HG03432 (cell line): ENCODE measurements at regions not wholly inside any gene's neighbourhood (a gene's known extent, or its start where the extent isn't known, plus 50 kb on each side); places are given as distances from the start of the nearest gene placed in this dataset.

Source experiments
- ATAC-seq: cut with Tn5 transposase; IDR thresholded peaks from one replicate; pipeline ENCODE4 v1.9.1; 2021; ENCODE audit warnings: mild to moderate bottlenecking, moderate library complexity; ENCODE audit not compliant: unreplicated experiment

DNA sequence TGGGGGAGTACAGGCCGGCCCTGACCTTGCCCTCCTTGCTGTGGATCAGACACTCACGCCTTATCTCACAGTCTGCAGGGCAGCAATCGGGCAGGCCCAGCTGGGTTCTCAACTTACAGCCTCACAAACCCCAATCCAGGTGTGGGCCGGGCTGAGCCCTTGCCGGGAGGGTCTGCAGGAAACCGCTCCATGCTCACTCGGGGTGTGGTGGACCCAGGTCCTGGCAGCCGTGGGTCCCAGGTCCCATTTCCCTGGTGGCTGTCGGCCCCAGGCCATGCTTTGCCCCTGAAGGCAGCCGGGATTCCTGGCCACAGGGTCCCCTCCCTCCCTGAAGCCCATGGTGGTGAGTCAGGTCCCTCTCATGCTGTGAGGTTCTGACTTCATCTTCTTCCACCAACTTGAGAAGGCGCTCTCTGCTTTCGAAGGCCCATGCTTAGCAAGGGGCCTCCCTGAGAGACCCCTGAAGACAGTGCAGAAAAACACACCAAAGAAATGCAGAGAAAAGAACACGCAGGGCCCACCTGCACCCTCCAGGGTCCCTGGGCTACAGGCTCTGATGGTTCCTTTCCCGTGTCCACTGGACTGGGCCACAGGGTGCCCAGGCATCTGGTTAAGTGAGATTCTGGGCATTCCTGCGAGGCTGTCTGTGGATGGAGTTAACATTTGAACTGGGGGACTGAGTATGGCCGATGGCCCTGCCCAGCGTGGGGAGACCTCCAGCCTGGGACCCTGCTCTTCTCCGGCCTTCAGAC, 588.2 kb downstream of the BRD1 start:
- ATAC-seq: no peak

DNA sequence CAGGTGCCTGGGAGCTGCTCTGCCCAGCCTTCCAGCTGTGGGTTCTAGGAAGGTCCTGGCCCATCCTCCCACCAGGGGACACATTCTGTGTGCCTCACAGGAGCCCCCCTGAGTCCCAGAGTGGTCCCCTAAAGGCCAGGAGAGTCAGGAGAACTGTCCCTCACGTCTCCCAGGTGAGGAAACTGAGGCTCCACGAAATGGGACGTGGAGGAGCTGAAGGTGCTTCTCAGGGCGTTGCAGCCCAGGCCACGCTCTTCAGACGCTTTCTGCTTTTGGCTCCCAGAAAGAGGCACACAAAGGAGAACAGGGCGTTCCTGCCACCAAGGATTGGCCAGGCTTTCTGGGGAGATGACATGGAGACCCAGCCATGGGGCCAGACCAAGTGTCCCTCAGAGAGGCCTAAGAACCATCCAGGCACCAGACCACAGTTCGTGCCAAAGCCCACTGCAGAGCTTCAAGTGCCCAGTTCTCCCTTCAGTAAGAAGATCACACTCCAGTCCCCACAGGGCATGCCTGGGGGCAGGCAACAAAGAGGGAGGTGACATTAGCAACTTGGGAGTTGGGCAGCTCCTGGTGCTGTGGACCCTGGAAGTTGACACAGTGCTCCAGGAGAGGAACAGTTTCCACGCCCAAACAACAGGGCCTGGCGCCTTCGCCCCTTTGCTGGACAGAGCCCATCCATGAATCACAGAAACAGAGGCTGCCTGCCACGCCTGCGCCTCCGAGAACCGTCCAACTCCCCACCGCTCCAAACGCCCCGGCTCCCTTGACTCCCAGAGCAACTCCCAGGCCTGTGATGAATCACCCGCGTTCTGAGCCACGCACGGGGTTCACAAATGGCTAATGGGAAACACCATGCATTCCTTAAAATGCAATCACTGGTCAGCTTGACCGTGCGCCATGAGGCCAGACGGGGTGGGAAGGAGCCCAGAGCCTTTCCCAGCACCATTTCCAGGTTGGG, 589.2 kb downstream of the BRD1 start:
- ATAC-seq: no peak

DNA sequence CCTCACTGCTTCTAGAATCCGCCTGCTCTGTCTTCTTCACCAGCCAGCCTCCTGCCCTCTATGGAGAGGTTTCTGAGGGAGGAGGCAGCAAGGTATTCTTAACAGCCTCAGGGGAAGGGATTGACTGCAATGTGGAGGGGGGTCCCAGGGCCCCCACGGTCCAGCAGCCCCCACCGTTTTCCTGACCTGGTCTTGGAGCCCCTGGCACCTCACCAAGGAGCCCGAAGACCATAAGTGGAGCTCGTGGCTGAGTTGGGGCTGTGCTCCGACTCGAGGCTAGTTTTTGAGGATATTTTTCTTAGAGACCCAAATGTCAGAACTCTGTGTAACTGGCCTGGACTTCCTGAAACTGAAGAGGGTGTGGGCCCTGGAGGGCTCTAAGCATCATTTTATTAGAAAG, 590.0 kb downstream of the BRD1 start:
- no peak for ATAC-seq

DNA sequence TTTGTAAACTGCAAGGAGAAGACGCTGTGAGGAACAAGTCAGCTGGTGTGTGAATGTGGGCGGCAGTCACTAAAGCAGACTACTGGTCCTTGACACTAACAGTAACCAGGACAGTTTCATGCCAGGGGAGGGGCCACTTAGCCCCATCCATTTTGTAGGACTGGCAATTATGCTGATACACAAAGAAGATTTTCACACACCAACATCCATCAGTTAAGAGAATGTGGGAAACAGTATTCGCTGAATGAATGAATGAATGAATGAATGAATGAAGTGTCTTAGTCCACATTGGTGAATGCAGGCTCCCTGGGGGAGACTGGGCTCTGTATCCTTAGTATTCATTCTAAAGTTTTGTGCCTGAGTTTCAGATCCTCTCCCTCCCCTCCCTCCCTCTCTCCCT, 590.4 kb downstream of the BRD1 start:
- no peak for ATAC-seq

DNA sequence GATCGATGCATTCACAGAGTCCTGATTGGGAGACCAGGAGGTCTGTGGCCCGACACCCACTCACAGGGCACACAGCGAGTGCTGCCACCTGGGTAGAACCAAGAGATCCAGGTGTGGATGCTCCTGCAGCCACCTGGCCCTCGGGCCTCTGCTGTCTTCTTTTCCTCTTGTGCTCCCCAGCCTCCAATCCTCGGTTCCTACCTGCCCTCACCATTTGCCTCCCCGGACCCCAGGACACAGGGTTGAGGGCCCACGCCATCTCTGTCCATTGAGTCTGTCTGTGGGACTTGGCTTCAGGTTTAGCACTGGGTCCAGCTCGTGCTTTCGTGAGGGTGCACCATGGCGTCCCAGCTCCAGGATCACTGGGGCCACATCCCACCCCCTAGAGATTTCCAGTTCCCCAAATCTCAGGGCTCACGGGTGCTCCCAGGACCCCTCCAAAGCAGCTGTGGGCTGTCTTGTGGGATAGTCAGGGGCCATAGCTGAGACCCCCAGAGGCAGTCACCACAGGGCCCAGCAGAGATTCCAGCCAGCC, 591.1 kb downstream of the BRD1 start:
- ATAC-seq: no peak

DNA sequence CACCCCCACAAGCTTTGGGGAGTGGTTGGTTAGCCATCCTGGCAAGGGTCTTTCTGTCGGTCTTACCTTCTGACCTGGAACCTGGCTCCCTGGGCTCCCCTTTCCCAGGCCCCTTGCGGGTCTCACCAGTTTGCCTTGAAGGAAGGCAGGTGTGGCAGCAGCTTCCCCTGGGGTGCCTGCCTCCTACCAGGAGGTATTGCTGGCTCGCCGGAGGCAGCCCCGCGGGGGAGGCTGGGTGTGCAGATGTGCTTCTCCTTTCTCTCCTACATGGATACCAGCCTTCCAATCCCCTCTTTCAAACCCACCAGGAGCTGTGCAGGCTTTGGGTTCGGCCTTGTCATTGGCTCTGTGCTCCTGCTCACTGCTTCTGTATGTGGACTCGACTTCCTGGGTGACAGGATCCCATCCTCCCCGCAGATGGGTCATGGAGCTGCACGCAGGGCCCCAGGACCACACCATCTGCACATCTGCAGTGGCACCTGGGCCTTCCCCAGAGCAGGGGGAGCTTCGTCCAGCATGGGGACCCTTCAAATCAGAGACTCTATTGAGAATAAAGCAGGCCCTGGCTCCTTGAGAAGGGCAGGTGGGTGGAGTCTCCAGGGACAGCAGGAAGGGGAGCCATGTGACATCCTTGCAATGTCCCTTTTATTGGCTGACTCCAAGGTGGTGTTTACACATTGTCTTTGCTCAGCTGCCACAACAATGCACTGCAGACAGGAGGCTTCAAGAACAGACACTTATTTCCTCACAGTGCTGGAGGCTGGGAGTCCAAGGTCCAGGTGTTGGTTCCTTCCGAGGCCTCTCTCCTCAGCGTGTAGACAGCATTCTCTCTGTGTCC, 592.0 kb downstream of the BRD1 start:
- no peak for ATAC-seq

DNA sequence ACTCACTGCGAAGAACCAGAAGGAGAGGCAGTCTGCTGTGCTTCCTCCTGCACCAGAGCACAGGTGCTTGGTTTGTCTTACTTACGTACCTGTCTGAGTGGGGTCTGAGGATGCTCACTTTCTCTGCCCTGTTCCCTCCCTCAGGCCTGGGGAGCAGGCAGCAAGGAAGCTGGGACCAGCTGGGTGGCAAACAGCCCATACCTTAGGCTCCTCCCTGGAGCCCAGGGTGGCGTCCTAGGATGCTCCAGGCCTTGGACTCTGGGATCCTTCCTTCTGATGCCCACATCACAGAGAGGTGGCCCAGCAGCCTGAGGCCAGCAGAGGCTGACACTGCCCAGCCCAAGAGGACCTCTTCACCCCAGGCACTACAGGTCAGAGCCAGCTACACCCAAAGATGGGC, 593.2 kb downstream of the BRD1 start:
- no peak for ATAC-seq

DNA sequence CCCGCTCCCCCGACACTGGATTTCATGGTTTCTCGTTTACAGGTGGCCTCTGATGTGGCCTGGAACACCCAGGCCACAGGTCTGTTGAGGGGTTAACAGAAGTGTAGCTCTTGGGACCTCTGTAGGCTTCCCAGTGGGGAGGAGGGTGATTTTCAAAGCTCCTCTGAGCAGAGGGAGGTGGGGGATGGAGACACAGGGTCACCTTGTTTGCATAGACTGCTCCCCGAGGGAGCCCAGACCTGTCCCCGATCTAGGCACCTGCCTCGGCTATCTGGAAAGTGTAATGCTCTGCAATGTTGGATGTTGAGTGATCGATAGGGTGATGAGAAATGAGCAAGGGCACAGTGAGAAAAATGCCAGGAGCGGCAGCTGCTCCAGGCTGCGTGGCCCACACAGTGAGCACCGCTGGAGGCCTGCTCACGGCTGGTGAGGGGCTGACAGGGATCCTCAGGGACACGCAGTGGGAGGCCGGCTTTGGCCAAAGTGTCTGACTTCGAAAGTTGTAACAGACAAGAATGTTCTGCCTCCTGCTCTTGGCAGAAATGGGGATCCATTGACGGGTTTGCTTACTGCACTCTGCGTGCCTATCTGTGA, 594.1 kb downstream of the BRD1 start:
- no peak for ATAC-seq

DNA sequence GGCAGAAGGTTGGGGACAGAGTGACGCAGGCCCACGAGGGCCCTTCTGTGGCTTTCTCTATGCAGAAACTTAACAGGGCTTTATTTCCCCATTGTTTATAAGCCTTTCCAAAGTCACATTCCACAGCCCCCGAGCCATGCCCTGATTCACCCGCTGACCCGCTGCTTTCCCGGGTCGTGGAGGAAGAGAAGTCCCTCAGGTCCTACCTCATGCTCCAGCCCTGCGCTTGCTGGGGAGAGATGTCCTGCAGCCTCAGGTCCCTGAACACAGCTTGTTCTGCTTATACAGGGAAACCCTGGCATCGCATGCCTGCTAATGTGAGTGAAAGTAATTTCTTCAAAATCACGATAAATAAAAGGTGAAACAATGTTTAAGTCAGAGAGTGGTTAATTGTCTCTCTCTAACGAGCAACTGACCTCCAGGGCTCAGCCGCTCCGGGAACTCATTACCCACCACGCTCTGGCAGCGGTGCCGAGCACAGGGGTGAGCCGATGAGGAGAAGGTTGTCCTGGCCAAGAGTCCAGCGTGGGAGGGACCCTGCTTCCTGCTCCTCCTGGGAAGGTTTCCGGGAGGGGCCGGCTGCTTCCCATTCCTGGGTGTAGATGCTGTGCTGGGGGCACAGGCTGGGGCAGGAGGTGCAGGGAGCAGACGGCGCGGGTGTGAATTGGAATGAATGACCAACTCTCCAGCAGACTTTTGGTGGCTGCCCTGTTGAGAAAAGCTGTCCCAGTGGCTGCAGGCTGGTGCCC, 595.2 kb downstream of the BRD1 start:
- ATAC-seq: no peak

DNA sequence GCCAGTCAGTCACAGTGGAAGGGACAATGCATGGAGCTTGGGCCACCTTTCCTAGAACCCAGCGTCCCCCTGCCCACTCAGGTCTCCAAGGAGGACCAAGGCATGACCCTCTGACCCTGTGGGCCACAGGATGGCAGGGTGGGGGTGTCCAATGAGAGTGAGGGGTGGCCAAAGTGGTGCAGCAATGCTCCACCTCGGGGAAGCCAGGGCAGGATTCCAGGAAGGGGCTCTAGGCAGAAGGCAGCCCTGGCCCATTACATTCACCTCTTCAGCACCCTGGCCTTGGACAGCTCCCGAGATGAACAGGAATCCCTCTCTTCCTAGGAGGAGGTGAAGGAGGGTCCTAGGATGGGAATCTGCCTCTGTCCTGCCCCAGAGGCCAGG, 597.5 kb downstream of the BRD1 start:
- no peak for ATAC-seq

DNA sequence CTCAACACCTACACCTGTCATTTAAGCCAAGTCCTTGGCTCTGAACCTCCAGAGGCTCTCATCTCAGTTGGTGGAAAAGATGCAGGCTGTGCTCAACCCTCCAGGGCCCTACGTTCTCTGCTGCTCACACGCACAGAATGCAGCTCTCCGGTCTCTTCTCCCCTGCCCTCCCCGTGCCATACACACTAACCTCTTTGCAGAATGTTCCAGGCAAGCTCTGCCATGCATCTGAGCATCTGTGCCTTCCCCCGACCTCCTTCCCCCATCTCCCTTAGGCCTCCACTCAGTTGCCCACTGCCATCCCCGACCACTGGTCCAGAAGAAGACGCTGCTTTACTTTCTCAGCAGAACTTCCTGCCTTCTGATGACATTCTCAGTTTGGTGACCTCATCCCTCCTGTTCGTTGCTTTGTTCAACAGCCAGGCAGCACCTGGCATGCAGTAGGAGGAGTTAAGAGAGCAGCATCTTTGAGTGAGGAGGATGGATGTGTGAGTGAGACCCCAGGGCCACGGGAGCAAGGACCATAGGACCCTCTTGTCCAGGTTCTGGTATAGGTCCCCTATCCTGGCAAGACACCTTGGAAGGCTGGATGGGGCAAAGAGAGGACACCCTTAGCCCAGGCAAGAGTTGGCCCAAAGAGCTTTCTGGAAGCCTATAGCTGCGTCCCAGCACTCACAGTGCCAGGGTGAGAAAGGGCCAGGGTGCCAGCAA, 598.0 kb downstream of the BRD1 start:
- no peak for ATAC-seq

DNA sequence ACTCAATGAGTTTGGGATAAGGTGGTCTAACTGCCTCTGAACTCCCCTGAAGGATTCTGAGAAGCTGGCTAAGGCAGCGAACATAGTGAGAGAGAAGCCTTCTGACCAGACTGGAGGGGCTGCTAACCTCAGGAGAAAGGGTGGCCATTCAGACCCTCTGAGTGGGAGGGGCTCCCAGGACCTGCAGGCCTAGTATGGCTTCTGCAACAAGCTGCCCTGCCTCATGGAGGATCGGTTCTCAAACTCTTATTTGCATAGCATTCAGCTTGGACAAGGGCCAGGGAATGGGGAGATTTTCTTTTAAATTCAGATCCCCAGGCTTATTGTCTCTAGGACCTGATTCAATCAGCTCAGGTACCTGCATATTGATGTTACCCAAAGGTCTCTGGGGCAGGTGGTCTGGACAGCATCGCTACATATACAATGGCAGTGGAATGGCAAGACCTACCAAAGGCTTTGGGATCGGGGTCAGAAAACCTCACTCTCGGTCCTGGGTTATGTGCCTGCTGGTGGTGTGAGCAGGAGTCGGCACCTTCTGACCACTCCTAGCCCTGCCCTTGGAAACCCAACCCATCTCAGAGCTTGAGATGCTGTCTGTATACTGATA, 599.1 kb downstream of the BRD1 start:
- ATAC-seq: no peak

DNA sequence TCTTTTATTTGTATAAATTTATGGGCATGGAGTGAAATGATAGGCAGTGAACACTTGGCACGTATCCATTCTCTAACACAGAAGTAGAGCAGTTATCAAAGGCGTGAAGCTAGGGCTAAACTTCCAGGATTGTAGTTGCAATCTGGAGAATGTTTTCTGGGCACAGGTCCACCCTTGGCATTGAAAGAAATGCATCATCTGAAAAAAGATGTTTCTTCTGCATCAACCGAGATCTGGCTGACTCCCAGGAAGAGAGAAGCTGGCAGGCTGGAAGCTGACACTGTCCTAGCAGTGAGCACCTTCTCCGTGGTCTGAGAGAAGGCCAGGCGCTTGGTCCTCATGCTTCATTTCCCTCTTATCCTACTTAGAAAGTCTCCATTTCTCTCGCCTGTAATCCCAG, 600.0 kb downstream of the BRD1 start:
- ATAC-seq: no peak

DNA sequence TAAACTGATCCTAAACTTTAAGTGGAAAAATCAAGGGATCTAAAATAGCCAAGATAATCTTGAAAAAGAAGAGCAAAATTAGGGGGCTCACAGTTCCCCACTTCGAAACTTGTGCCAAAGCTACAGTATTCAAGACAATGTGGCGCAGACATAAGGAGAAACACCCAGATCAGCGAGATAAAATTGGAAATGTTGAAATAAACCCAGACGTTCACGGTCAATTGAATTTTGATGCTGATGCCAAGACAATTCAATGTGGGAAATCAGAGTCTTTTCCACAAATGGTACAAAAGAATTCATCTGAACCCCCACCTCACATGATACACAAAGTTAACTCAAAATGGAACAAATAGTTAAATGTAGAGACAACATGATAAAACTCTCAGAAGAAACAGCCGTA, 601.6 kb downstream of the BRD1 start:
- no peak for ATAC-seq

DNA sequence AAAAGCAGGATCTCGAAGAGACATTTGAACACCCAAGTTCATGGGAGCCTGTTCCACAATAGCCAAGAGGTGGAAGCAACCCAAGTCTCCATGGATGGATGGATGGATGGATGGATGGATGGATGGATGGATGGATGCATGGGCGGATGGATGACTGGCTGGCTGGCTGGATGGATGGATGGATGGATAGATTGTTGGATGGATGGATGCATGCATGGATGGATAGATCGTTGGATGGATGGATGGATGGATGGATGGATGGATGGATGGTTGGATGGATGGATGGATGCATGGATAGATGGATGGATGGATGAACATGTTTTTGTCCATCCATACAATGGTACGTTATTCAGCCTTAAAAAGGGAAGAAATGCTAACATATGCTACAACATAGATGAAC, 603.4 kb downstream of the BRD1 start:
- ATAC-seq: no peak

DNA sequence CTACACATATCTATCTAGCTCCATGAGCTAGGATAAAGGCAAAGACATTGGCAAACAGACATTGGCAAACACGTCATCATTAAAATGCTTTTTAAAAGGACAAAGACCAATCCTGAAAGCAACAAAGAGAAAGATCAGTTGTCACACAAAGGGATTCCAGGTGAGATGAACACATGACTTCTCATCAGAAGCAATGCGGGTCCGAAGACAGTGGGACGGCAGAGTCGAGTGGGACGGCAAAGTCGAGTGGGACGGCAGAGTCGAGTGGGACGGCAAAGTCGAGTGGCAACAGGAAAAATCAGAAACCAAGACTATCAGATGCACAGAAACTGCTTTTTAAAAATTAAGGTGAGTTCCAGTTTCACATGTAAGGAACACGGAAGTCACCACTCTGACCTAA, 609.5 kb downstream of the BRD1 start:
- no peak for ATAC-seq

DNA sequence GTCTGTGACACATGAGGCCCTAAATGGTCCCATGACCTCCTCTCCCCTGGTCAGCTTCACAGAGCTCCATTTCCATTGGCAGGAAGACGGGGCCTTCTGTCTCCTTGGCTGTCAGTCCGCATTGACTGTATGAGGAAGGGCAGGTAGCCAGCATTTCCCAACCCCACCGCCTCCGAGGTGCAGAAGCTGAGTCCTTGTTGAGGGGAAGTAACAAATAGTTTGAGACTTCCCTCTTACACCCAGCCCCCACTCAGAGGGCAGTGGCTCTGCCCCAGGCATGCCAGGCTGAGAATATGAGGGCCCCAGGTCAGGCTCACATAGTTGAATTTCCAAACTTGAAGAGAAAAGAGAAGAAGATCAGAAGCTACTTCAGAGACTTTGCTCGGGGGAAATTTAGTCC, 611.1 kb downstream of the BRD1 start:
- ATAC-seq: no peak

DNA sequence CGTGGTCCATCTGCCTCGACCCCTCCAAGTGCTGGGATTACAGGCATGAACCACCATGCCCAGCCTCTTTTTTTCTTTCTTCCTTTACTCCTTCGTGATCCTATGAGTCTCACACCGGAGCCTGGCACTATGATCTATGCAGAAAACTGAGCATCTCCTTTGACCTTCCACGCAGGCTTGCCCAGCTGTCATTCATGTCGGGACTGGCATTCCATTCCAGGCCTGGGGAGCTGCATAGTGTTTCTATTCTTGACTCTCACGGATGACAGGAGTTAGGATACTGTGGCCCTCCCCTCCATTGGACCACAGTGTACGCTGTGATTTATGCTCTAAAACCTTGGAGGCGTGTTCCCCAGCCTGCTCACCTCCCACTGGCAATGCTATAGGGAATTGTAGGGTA, 611.8 kb downstream of the BRD1 start:
- ATAC-seq: no peak

DNA sequence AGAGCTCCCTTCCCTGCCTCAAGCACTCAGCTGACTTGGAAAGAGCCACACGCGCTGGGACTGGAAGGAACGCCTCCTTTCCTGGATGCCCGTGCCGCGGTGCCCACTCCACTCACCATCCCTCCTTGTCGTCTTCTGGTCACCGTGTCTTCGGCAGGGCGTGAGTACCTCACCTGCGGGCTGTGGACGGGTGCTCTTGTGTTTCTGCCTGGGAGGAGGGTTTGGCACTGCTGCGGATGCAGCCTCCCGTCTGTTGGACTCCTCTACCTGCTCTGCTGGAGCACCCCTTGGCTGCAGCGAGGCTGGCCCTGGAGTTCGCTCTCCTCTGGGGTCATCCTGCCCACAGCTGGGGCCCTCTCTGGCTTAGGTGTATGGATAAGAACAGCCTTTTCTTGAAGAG, 612.7 kb downstream of the BRD1 start:
- no peak for ATAC-seq
